Psoas muscle (tissue), 7 donors: ENCODE measurements at regions not wholly inside any gene's neighbourhood (a gene's known extent, or its start where the extent isn't known, plus 50 kb on each side); places are given as distances from the start of the nearest gene placed in this dataset.

Experiments
- ATAC-seq, 4 donors: fragments of 200-7000 bp; cut with Tn5 transposase; one replicate each; pipeline ENCODE4 v1.9.1; 2020; ENCODE audit warnings: moderate library complexity in 3 of 4, mild to moderate bottlenecking in 2 of 4
- DNase-seq, 2 donors: peaks; one replicate each; pipeline ENCODE4 v3.0.0-alpha.2; 2020
- H3K27ac ChIP-seq: fragments of 200-600 bp; one replicate; pipeline ENCODE4 v1.8.0; 2022
- H3K27me3 ChIP-seq, 3 donors: fragments of 200-600 bp in 1 of 3; one replicate each; pipeline versions ENCODE4 v1.6.1 to v1.8.0; 2013 to 2022; ENCODE audit warnings: low read length in 2 of 3, mild to moderate bottlenecking in 2 of 3, moderate library complexity in 1 of 3; ENCODE audit not compliant: insufficient read depth in 3 of 3
- H3K36me3 ChIP-seq, 2 donors: fragments of 200-600 bp in 1 of 2; one replicate each; pipeline versions ENCODE4 v1.6.1 to v1.8.0; 2013 to 2022; ENCODE audit warnings: low read depth in 1 of 2, mild to moderate bottlenecking in 1 of 2, moderate library complexity in 1 of 2; ENCODE audit not compliant: insufficient read depth in 1 of 2
- H3K4me1 ChIP-seq: fragments of 200-600 bp; one replicate; pipeline ENCODE4 v1.8.0; 2022
- H3K4me3 ChIP-seq: fragments of 200-600 bp; one replicate; pipeline ENCODE4 v1.8.0; 2022; ENCODE audit warnings: mild to moderate bottlenecking
- H3K9me3 ChIP-seq: fragments of 200-600 bp; one replicate; pipeline ENCODE4 v1.8.0; 2022
- WGBS, 3 donors: extraction: QIAGEN DNeasy Blood & Tissue Kit; methylation state at CpG; one replicate each; pipeline versions ENCODE4 v1.1.6 to v1.1.7; 2013; 5-methylcytosine and 5-hydroxymethylcytosine counted together
- intact Hi-C, 2 donors: fragments of 100-400 bp; cut with DNase I; formaldehyde crosslinking; loops; one replicate each; pipeline versions ENCODE4 v1.11.0 to v1.14.2; 2022
- TF ChIP-seq, protein P1 (sequence below): fragments of 200-600 bp; IDR thresholded peaks from one replicate; pipeline ENCODE4 v1.8.0; 2022; ENCODE audit warnings: antibody characterized with exemption
- donor health status: healthy with polysubstance abuse.
- donor health status: DM: no; HTN: no; CAD: no; lungs with moderate emphysema.
- donor health status: Bipolar disorder and iron deficiency.
- donor health status: healthy.
- donor health status: DM: yes; HTN: yes; CAD: no.
- donor health status: DM: no; HTN: no; CAD: no.
- donor health status: DM: yes; HTN: yes; CAD: no.

DNA sequence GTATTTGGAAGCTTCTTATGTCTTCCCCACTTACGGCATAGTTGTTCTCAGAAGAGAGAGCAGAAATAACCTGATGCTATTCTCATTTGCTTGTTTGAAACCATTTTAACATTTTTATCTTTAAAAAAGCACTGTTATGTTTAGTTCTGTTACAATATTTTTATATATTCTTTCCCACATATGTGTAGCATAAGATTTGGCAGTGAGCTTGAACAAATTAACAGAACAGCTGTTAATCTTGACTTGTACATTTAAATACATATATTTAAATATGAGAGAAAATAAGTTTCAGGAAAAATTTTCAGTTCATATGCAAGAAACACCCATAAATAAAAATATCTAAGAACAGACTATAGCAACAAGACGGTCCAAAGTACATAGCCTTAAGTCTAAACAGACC, 431.7 kb upstream of the IRAK1BP1 start:
- Histone ChIP-seq H3K4me1 (no peaks in the 10 kb centered on the region), H3K4me3 (no peak overlapping the region), H3K27ac (no peak overlapping the region), H3K27me3 (no peaks in the 10 kb centered on the region), H3K36me3 (no peaks in the 10 kb centered on the region), H3K9me3 (no peaks in the 10 kb centered on the region)
- intact Hi-C loops = no loop called here
- 84 to 88% (median 85%) methylated on average over 2 of the region's 2 CpGs for WGBS, 3 donors
- TF ChIP-seq, protein P1, sequence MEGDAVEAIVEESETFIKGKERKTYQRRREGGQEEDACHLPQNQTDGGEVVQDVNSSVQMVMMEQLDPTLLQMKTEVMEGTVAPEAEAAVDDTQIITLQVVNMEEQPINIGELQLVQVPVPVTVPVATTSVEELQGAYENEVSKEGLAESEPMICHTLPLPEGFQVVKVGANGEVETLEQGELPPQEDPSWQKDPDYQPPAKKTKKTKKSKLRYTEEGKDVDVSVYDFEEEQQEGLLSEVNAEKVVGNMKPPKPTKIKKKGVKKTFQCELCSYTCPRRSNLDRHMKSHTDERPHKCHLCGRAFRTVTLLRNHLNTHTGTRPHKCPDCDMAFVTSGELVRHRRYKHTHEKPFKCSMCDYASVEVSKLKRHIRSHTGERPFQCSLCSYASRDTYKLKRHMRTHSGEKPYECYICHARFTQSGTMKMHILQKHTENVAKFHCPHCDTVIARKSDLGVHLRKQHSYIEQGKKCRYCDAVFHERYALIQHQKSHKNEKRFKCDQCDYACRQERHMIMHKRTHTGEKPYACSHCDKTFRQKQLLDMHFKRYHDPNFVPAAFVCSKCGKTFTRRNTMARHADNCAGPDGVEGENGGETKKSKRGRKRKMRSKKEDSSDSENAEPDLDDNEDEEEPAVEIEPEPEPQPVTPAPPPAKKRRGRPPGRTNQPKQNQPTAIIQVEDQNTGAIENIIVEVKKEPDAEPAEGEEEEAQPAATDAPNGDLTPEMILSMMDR = no peak
- ATAC-seq (no peak), DNase-seq (no peak)

GRCh38 chr6:78436335-78436734, 431.0 kb upstream of the IRAK1BP1 start:
- no peak overlapping the region for H3K27ac ChIP-seq
- no peaks in the 10 kb centered on the region for H3K36me3 ChIP-seq
- no peak overlapping the region for H3K4me3 ChIP-seq
- TF ChIP-seq, protein P1 = no peak
- intact Hi-C loops = no loop called here
- no peaks in the 10 kb centered on the region for H3K4me1 ChIP-seq
- no peaks in the 10 kb centered on the region for H3K9me3 ChIP-seq
- ATAC-seq = no peak
- DNase-seq = no peak
- H3K27me3 ChIP-seq = no peaks in the 10 kb centered on the region

DNA sequence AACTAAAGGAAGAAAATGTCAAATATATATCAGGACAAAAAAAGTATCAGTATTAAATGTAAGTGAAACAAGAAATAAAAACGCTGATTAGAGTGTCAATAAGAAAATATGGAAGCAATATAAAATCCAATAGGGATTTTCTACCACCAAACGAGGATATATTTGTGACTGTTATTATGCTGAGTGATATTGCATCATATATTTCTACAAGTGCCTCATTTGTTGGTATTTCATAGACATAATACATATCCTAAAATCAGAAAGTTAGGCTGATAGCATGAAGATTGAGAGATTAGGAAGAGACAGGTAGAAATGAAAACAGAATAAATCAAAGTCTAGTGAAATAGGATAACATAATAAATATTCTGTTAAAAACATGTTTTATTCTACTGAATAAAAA, 429.2 kb upstream of the IRAK1BP1 start:
- intact Hi-C loops = no loop called here
- H3K9me3 ChIP-seq = no peaks in the 10 kb centered on the region
- H3K4me1 ChIP-seq = no peaks in the 10 kb centered on the region
- ATAC-seq (no peak), DNase-seq (no peak)
- TF ChIP-seq, protein P1 = no peak
- H3K4me3 ChIP-seq = no peak overlapping the region
- no peak overlapping the region for H3K27ac ChIP-seq
- no peaks in the 10 kb centered on the region for H3K36me3 ChIP-seq
- no peaks in the 10 kb centered on the region for H3K27me3 ChIP-seq
- 54 to 69% (median 56%) methylated on average over 2 of the region's 2 CpGs for WGBS, 3 donors

GRCh38 chr6:78460711-78461110, 406.6 kb upstream of the IRAK1BP1 start:
- Histone ChIP-seq H3K36me3 (no peaks in the 10 kb centered on the region), H3K4me1 (no peaks in the 10 kb centered on the region), H3K27me3 (no peaks in the 10 kb centered on the region), H3K4me3 (no peak overlapping the region), H3K9me3 (no peaks in the 10 kb centered on the region), H3K27ac (no peak overlapping the region)
- WGBS, 3 donors = 72 to 75% (median 72%) methylated on average over 3 of the region's 3 CpGs
- no peak for DNase-seq
- TF ChIP-seq, protein P1 = no peak
- intact Hi-C loops = no loop called here
- ATAC-seq = no peak

DNA sequence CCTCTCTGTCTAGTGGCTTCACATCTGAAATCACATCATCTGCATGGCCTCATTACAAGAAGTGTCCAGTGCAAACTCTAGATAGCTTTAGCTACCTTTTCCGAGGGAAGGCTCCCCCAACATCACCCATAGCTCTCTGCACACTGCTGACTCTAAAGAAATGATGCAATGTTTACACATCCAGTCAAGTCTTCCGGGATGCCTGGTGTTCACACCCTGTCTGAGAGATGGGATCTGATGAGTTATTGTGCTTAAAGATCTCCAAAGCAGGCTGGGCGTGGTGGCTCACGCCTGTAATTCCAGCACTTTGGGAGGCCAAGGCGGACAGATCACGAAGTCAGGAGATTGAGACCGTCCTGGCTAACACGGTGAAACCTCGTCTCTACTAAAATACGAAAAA, 404.6 kb upstream of the IRAK1BP1 start:
- no peak for ATAC-seq
- no peak overlapping the region for H3K4me3 ChIP-seq
- no peaks in the 10 kb centered on the region for H3K9me3 ChIP-seq
- H3K4me1 ChIP-seq = no peaks in the 10 kb centered on the region
- intact Hi-C loops = no loop called here
- WGBS, 3 donors = 87 to 91% (median 88%) methylated on average over 10 of the region's 10 CpGs
- H3K36me3 ChIP-seq = no peaks in the 10 kb centered on the region
- H3K27ac ChIP-seq = no peak overlapping the region
- no peaks in the 10 kb centered on the region for H3K27me3 ChIP-seq
- TF ChIP-seq, protein P1 = no peak
- DNase-seq = no peak
